Ovary (tissue), 7 donors: ENCODE measurements at regions not wholly inside any gene's neighbourhood (a gene's known extent, or its start where the extent isn't known, plus 50 kb on each side); places are given as distances from the start of the nearest gene placed in this dataset.

Experiments used
- DNase-seq, 5 donors: peaks; one replicate each; pipeline ENCODE4 v3.0.0-alpha.2; 2019 to 2020
- H3K27ac ChIP-seq, 2 donors: fragments of 200-600 bp; one replicate each; pipeline versions ENCODE4 v1.5.1 to v1.8.0; 2019 to 2022
- H3K27me3 ChIP-seq: fragments of 200-600 bp; one replicate; pipeline ENCODE4 v1.8.0; 2022
- H3K36me3 ChIP-seq: fragments of 200-600 bp; sonication (generic); one replicate; pipeline ENCODE4 v1.5.1; 2019
- H3K4me1 ChIP-seq: one replicate; pipeline ENCODE4 v1.8.1; 2013; ENCODE audit warnings: mild to moderate bottlenecking, moderate library complexity; ENCODE audit not compliant: insufficient read depth
- H3K4me3 ChIP-seq: fragments of 200-600 bp; sonication (generic); one replicate; pipeline ENCODE4 v1.5.1; 2017
- H3K9me3 ChIP-seq, 2 donors: fragments of 200-600 bp in 1 of 2; sonication (generic) in 1 of 2; one replicate each; pipeline versions ENCODE4 v1.5.1 to v1.8.1; 2013 to 2019; ENCODE audit warnings: mild to moderate bottlenecking in 1 of 2, moderate library complexity in 1 of 2
- CTCF ChIP-seq, 3 donors: fragments of 450-650 bp in 2 of 3; fragments of 200-600 bp in 1 of 3; IDR thresholded peaks; one replicate each; pipeline versions ENCODE4 v1.5.1 to v1.8.0; 2016 to 2022; ENCODE audit warnings: antibody characterized with exemption in 3 of 3, mild to moderate bottlenecking in 1 of 3
- EP300 ChIP-seq: sonication (generic); formaldehyde crosslinking; IDR thresholded peaks from one replicate; pipeline ENCODE4 v1.6.1; 2017; ENCODE audit warnings: antibody characterized with exemption
- POLR2A ChIP-seq: fragments of 450-650 bp; IDR thresholded peaks from one replicate; pipeline ENCODE4 v1.6.1; 2017; ENCODE audit warnings: antibody characterized with exemption, mild to moderate bottlenecking, moderate library complexity
- WGBS, 3 donors: extraction: QIAGEN DNeasy Blood & Tissue Kit in 1 of 3; methylation state at CpG; one replicate each; pipeline versions ENCODE4 v1.1.5 to v1.1.7; 2013 to 2017; 5-methylcytosine and 5-hydroxymethylcytosine counted together
- intact Hi-C, 4 donors: fragments of 100-400 bp; cut with DNase I; formaldehyde crosslinking; loops; one replicate each; pipeline versions ENCODE4 v1.11.0 to v1.15.1; 2022 to 2023
- donor health status: DM: no; HTN: no; CAD: no; lungs with moderate emphysema.
- donor health status: DM: no; HTN: no; CAD: no.
- donor health status: Bipolar disorder and iron deficiency.
- donor health status: DM: no; HTN: no; CAD: no.
- donor health status: DM: yes; HTN: yes; CAD: no.

- DNase-seq: peak in 1 of 5 donors; percentile 13
- TF ChIP-seq POLR2A (no peak), EP300 (no peak), CTCF (IDR thresholded peaks at IDR 0.05) (no peak)
- no peak overlapping the region for H3K27ac ChIP-seq
- intact Hi-C loops: no loop called here
- H3K4me1 ChIP-seq: peaks cover 10% of the 10 kb centered on the region
- H3K4me3 ChIP-seq: no peak overlapping the region
- H3K9me3 ChIP-seq: no peaks in the 10 kb centered on the region
- 87 to 91% (median 88%) methylated on average over 14 of the region's 14 CpGs for WGBS, 3 donors
- no peaks in the 10 kb centered on the region for H3K27me3 ChIP-seq
- no peaks in the 10 kb centered on the region for H3K36me3 ChIP-seq
Observed at GRCh38 chr7:137094-137891, 55.1 kb upstream of the FAM20C start.

DNA sequence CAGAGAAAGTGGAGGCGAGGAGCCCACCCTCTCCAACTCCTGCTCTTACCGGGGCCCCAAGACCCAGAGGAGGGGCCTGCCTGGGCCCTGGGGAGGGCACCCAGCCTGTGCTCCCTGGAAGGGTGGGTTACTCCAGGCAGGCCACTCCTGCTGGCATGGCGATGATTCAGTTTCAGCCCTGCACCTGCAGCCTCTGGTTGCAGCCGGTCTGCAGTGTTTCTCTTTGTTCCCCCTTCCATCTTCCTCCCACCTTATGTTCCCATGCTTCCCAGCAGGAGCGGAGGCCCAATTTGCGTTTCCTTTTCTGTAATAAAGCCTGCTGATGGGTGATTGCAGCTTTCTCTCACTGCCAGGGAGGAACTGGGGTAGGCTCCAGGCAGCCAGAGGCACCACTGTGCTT lies 53.2 kb upstream of the FAM20C start:
- WGBS, 3 donors: 61 to 67% (median 66%) methylated on average over 6 of the region's 6 CpGs
- Histone ChIP-seq H3K4me3 (no peak overlapping the region), H3K27me3 (no peaks in the 10 kb centered on the region), H3K9me3 (no peaks in the 10 kb centered on the region), H3K27ac (no peak overlapping the region), H3K4me1 (peaks cover 17% of the 10 kb centered on the region), H3K36me3 (no peaks in the 10 kb centered on the region)
- TF ChIP-seq EP300: no peak
- no peak for TF ChIP-seq POLR2A
- no peak for TF ChIP-seq CTCF (IDR thresholded peaks at IDR 0.05)
- intact Hi-C loops: no loop called here
- DNase-seq: peak in 2 of 5 donors; percentile 18 to 19

GRCh38 chr7:139561-140243 lies 52.7 kb upstream of the FAM20C start:
- peaks cover 17% of the 10 kb centered on the region for H3K4me1 ChIP-seq
- intact Hi-C loops: no loop called here
- TF ChIP-seq POLR2A (no peak), EP300 (no peak), CTCF (IDR thresholded peaks at IDR 0.05) (no peak)
- H3K36me3 ChIP-seq: no peaks in the 10 kb centered on the region
- H3K4me3 ChIP-seq: no peak overlapping the region
- DNase-seq: peak in 2 of 5 donors; percentile 33 to 41
- no peak overlapping the region for H3K27ac ChIP-seq
- H3K27me3 ChIP-seq: no peaks in the 10 kb centered on the region
- 57 to 66% (median 59%) methylated on average over 21 to 22 of the region's 22 CpGs for WGBS, 3 donors
- no peaks in the 10 kb centered on the region for H3K9me3 ChIP-seq

- no peak overlapping the region for H3K4me3 ChIP-seq
- peaks cover 17% of the 10 kb centered on the region for H3K4me1 ChIP-seq
- no peaks in the 10 kb centered on the region for H3K9me3 ChIP-seq
- DNase-seq: peak in 1 of 5 donors; percentile 28
- WGBS, 3 donors: 79 to 84% (median 83%) methylated on average over 6 of the region's 6 CpGs
- no peaks in the 10 kb centered on the region for H3K27me3 ChIP-seq
- H3K36me3 ChIP-seq: no peaks in the 10 kb centered on the region
- no peak overlapping the region for H3K27ac ChIP-seq
- intact Hi-C loops: no loop called here
- no peak for TF ChIP-seq CTCF (IDR thresholded peaks at IDR 0.05)
- TF ChIP-seq EP300: no peak
- TF ChIP-seq POLR2A: no peak
Observed at GRCh38 chr7:140996-141395, 51.4 kb upstream of the FAM20C start.
